CD4-positive, alpha-beta T cell treated with Interleukin-2 at 100 ng/mL for 4 hours (primary cell): ENCODE measurements at regions not wholly inside any gene's neighbourhood (a gene's known extent, or its start where the extent isn't known, plus 50 kb on each side); places are given as distances from the start of the nearest gene placed in this dataset.
"Not testable (repeated sequence)": the region's sequence is repeated elsewhere in the genome, so short reads cannot be mapped to it uniquely, and the experiment has no call there.

Experiments
- DNase-seq: peaks from one replicate; pipeline ENCODE4 v3.0.0-alpha.2; 2020; ENCODE audit warnings: low spot score

- DNase-seq: no peak
Observed at GRCh38 chr13:91036886-91037285, 310.6 kb upstream of the MIR17HG start.

- DNase-seq: no peak
Observed at GRCh38 chr13:91042870-91043269, 304.6 kb upstream of the MIR17HG start.

GRCh38 chr13:91045351-91046034 lies 302.0 kb upstream of the MIR17HG start:
- DNase-seq: no peak

GRCh38 chr13:91046715-91047327 lies 300.7 kb upstream of the MIR17HG start:
- no peak for DNase-seq

GRCh38 chr13:91050970-91051369 lies 296.5 kb upstream of the MIR17HG start:
- no peak for DNase-seq

- no peak for DNase-seq
Observed at GRCh38 chr13:91052876-91053275, 294.6 kb upstream of the MIR17HG start.

GRCh38 chr13:91053318-91054065 lies 294.0 kb upstream of the MIR17HG start:
- DNase-seq: no peak

- no peak for DNase-seq
Observed at GRCh38 chr13:91054902-91055301, 292.6 kb upstream of the MIR17HG start.

- no peak for DNase-seq
Observed at GRCh38 chr13:91056746-91057145, 290.7 kb upstream of the MIR17HG start.

GRCh38 chr13:91057507-91057906 lies 290.0 kb upstream of the MIR17HG start:
- not testable (repeated sequence) for DNase-seq

- no peak for DNase-seq
Observed at GRCh38 chr13:91058066-91058465, 289.4 kb upstream of the MIR17HG start.

- no peak for DNase-seq
Observed at GRCh38 chr13:91058919-91059318, 288.6 kb upstream of the MIR17HG start.

GRCh38 chr13:91066745-91067144 lies 280.7 kb upstream of the MIR17HG start:
- no peak for DNase-seq

- no peak for DNase-seq
Observed at GRCh38 chr13:91072486-91072885, 275.0 kb upstream of the MIR17HG start.

- no peak for DNase-seq
Observed at GRCh38 chr13:91074091-91074490, 273.4 kb upstream of the MIR17HG start.

GRCh38 chr13:91076830-91077229 lies 270.7 kb upstream of the MIR17HG start:
- no peak for DNase-seq

GRCh38 chr13:91078093-91078679 lies 269.3 kb upstream of the MIR17HG start:
- no peak for DNase-seq

GRCh38 chr13:91079176-91079575 lies 268.3 kb upstream of the MIR17HG start:
- DNase-seq: no peak

- no peak for DNase-seq
Observed at GRCh38 chr13:91085127-91085526, 262.4 kb upstream of the MIR17HG start.

GRCh38 chr13:91086936-91087716 lies 260.4 kb upstream of the MIR17HG start:
- DNase-seq: no peak

- DNase-seq: no peak
Observed at GRCh38 chr13:91097269-91097668, 250.2 kb upstream of the MIR17HG start.

GRCh38 chr13:91099877-91100276 lies 247.6 kb upstream of the MIR17HG start:
- DNase-seq: no peak
